ENCODE measurements at regions not wholly inside any gene's neighbourhood (a gene's known extent, or its start where the extent isn't known, plus 50 kb on each side); places are given as distances from the start of the nearest gene placed in this dataset.
"Not testable (repeated sequence)": the region's sequence is repeated elsewhere in the genome, so short reads cannot be mapped to it uniquely, and the experiment has no call there.

GRCh38 chr18:52087140-52087539 lies 252.9 kb upstream of the DCC start:
- no peak for DNase-seq

- no peak for DNase-seq
Observed at GRCh38 chr18:52090005-52090404, 250.0 kb upstream of the DCC start.

- DNase-seq, result no peak
Observed at GRCh38 chr18:52093171-52093570, 246.8 kb upstream of the DCC start.

DNA sequence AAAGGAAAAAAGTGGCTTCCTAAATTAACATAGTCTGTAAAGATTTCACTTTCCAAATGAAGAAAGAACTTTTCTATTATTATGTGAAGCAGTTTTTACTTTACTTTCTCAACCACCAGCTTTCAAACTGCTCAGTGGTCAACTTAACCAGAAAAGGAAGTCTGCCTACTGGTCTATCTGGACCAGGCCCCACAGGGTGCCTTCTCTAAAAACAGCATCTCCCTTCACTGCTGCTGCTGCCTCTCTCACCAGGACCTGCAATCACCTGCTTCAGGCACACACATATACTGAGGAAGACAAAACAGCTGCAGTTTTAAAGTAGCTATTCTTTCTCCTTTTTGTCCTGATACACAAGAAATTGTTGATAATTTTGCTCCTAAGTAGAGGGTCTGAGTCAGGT lies 221.3 kb upstream of the DCC start:
- no peak for DNase-seq

- no peak for DNase-seq
Observed at GRCh38 chr18:52130624-52131301, 209.2 kb upstream of the DCC start.

DNA sequence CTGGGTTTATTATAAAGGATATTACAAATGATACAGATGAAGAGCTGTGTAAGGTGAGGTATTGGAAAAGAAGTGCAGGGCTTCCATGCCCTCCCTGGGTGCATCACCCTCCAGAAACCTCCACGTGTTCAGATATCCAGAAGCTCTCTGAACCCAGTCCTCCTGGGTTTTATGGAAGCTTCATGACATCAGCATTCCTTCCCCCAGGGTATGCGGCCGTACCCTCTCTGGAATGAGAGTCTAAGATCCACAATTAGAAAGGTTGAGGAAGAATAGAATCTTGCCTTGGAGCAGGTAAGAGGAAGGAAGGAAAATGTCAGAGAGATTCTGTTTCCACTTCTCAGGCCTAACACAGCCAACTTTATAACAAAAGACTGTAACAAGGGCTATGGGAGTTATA lies 208.2 kb upstream of the DCC start:
- DNase-seq, result no peak

DNA sequence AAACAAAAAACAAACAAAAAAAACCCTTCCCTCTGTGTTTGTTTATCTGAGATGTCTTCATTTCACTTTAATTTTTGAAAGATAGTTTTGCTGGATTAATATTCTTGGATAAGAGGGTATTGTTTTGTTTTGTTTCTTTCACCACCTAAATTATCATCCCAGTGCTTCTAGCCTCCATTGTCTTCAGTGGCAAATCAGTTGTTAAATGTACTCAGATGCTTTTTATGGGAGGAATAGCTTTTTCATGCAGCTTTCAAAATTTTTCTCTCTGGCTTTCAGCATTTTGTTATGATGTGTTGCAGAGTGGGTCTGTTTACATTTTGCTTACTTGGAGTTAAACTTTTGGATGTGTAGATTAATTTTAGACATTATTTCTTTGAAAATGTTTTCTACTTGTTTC lies 203.5 kb upstream of the DCC start:
- DNase-seq, result no peak

DNA sequence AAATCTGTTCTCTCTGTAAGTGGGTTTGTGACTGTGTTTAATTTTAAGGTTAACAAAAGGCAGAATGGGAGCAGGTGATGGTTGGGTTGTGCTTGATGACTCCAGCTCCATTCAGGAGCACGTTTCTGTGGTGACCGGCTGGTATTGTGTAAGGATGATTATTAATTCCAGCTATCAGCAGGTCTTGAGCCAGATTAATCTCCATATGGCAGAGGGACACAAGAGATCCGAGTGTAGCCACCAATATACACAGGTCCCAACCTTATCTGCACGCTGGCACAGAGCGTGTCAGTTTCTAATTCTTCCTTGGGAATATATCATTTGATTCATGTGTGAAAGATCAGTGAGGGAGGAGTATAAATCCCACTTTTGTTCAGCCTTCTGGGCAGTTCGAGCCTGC lies 199.0 kb upstream of the DCC start:
- DNase-seq, result no peak

- DNase-seq, result no peak
Observed at GRCh38 chr18:52150050-52150449, 189.9 kb upstream of the DCC start.

GRCh38 chr18:52152036-52152435 lies 188.0 kb upstream of the DCC start:
- DNase-seq, result no peak

DNA sequence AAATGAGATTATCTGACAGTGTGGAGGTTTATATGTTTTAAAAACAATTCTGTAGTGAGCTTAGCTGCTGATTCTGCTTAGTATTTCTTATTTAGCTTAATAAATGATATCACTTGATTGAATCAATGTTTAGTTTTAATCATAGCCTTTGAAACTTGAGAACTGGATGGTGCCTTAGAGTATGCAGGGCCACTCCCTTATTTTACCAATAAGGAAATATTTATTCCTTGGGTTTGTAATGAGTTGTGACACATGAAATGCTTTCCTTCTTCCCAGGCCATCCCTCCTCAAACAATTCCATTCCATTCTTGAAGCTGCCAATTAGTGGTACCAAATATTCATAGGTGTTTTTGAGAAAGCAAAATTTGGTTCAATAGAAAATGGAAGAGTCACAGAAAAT lies 183.8 kb upstream of the DCC start:
- DNase-seq, result no peak

DNA sequence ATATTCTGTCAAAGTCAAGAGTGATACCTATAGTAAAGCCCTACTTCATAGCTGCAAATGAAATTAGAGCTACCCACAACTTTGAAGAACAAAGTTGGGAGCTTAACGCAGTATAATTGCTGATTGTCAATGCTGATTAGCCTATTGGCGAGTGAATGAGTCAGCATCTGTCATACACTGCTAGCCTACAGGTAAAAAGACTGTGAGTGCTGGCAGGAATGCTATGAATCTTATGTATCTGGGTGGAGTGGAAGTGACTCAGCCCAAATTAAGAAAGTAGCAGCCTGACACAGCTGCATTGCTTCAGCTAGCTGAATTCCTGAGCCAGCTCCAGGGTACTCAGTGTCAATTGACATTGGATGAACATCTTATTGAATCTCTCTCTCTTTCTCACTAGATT lies 179.4 kb upstream of the DCC start:
- no peak for DNase-seq

DNA sequence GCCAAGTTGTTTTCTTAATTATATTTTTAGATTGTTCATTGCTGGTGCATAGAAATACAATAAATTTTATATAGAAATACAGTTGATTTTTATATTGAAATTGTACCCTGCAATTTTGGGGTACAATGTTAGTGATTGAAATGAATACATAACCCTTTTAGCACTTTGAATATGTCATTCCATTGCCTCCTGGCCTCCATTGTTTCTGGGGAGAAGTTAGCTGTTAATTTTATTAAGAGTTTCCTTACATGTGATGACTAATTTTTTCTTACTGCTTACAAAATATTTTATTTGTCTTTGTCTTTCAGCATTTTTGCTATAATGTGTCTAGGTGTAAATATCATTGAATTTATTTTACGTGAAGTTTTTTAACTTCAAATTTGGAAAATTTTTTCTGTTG lies 176.5 kb upstream of the DCC start:
- no peak for DNase-seq

DNA sequence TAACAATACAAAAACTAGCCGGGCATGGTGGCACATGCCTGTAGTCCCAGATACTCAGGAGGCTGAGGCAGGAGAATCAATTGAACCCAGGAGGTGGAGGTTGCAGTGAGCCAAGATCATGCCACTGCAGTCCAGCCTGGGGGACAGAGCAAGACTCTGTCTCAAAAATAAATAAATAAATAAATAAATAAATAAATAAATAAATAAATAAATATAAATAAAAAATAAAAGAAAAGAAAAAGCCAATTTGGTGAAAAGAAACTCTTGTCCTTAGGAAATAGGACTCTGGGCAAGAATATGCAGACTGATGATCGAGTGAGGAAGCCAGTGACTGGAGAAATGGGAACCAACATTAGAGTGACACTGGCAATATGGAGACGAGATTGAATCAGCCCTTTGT lies 171.9 kb upstream of the DCC start:
- DNase-seq, result not testable (repeated sequence)

- DNase-seq, result no peak
Observed at GRCh38 chr18:52174220-52174619, 165.8 kb upstream of the DCC start.

DNA sequence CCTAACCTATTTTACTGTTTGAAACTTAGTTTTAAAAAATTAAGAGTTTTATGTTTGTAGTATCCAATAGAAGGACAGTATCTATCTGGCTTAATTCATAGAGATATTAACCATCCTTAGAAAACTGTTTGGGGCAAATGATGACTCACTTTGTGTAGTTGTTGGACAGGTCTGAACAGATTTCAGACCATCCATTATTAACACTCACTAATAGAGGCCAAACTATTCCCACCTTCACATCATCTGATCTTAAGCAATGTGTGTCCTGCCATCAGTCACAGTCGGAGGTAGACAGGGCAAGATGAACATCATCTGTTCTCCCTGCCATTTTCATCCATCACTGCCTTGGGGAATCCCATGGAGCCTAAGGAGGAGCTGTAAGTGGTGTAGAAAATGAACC lies 164.6 kb upstream of the DCC start:
- DNase-seq, result no peak

GRCh38 chr18:52183107-52183506 lies 156.9 kb upstream of the DCC start:
- no peak for DNase-seq

DNA sequence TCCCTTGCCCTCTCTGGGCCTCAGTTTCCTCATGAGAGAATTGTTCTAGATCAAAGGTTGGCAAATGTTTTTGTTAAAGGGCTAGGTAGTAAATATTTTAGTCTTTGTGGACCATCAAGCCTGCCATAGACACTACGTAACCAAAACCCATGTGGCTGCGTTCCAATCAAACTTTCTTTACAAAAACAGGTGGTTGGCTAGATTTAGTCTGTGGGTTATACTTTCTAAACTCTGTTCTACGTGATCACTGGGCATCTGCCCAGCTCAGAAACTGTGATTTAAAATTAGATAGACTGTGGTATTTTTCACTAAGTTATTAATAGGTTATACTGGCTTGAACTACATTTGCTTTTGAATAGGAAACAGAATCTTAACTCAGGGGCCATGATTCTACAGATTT lies 149.8 kb upstream of the DCC start:
- no peak for DNase-seq

DNA sequence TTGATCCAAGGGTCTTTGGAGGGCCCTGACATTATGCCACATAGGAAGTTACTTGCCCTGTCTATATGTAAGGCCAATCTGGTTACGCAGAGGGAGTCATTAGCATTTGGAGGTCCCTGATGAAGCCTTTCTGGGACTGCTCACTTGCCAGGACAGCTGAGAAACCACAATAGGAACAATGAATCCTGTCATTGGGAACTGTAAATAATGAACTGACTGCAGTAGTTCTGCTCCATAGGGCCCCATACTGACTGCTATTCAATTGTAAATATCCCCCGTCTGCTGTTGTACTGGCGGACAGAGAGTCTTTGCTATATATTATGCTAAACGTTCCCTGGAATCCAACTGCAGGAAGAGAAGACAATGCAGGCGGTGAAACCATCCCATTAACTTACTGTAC lies 149.4 kb upstream of the DCC start:
- no peak for DNase-seq

GRCh38 chr18:52200406-52200805 lies 139.6 kb upstream of the DCC start:
- DNase-seq, result no peak

GRCh38 chr18:52200921-52201663 lies 138.9 kb upstream of the DCC start:
- no peak for DNase-seq

GRCh38 chr18:52208646-52209045 lies 131.4 kb upstream of the DCC start:
- DNase-seq, result no peak

GRCh38 chr18:52216109-52216508 lies 123.9 kb upstream of the DCC start:
- DNase-seq, result no peak

GRCh38 chr18:52216666-52217065 lies 123.3 kb upstream of the DCC start:
- DNase-seq, result no peak

DNA sequence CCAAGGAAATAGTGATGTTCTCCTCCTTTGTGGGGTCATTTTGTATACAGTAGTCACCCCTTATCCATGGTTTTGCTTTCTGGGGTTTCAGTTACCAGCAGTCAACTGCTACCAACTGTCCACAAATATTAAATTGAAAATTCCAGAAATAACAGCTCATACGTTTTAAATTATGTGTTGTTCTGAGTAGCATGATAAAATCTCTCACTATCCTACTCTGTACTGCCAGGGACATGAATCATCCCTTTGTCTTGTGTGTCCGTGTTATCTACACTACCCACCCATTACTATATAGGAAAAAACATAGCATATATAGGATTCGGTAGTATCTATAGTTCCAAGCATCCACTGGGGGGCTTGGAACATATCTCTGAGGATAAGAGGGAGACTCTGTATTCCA lies 120.9 kb upstream of the DCC start:
- no peak for DNase-seq

All from CD4-positive, alpha-beta T cell treated with Interleukin-21 for 1 hour (primary cell).